Stimulated activated CD4-positive, alpha-beta T cell treated with anti-CD3 and anti-CD28 coated beads, TNF-alpha, amount 100 ng/mL, for 48 hours (primary cell): ENCODE measurements at regions not wholly inside any gene's neighbourhood (a gene's known extent, or its start where the extent isn't known, plus 50 kb on each side); places are given as distances from the start of the nearest gene placed in this dataset.
"Not testable (repeated sequence)": the region's sequence is repeated elsewhere in the genome, so short reads cannot be mapped to it uniquely, and the experiment has no call there.

Source experiments
- DNase-seq, 3 donors: peaks; one replicate each; pipeline ENCODE4 v3.0.0-alpha.2; 2020; ENCODE audit warnings: low read depth in 3 of 3

DNA sequence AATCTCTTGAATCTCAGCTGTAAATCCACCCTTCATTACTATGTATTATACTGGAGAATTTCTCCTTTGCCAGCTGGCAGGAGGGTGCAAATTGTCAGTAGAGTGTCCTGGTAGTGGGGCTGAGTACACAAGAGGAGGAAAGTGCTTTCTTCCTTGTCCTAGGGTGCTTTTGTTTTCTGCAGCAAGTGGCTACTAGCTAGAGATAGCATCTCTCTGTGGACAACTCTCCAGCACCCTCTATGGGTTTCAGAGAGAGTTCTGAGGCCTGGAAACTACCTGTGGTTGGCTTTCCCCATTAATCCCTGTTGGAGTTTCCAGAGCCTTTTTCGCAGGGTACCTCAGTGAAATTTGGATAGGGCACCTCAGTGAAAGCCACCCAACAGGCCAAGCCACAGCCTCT is 422.5 kb upstream of the RGS17 start:
- no peak for DNase-seq

DNA sequence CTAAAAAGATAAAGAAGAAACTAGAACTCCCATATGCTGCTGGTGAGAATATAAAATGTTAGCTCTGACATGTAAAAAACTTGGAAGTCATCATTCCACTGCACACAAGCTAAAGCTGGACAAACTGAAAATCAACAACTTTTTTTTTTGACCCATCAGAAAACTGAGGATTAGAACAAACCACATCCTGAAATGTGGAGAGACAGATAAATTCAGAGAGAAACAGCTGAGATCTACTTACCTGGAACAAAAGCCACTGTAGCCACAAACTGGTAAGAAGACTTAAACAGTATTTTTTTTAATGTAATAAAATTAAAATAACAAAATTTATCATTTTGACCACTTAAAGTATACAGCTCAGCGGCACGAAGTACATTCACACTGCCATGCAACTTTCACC is 408.5 kb upstream of the RGS17 start:
- DNase-seq, result no peak

DNA sequence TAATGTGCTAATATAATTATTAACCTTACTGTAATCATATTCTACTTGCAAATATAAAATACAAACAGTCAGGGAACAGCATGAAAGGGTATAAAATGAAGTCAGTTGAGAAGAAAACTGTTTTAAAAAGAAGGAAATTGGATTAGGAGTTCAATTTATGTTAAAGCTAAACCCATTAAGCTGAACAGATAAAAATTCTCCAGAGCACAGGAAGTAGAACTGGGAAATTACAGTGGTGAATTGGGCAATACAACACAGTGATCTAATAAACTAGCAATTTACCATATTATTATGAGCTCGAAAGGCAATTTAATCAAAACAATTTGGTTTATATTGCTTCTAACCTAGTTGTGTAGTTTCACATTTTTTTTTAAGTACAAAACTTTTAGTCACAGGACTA is 407.4 kb upstream of the RGS17 start:
- no peak for DNase-seq

DNA sequence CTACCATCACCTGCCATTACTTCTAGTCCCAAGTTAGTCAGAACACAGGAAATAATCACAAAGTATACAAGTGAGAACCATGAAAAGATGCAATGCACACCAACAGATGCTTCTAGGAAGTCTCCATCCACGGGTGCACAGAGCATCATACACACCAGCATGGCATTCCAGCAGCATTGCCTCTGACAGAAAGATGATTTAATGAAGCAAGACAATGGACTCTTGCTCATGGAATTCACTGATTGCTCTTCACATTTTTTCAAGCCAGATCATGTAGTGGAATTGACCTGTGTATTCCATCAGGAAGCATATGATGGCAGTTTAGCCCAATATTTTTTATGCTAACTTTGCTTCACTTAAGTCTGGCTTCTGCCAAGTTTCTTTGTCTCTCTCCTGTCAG is 406.3 kb upstream of the RGS17 start:
- no peak for DNase-seq

DNA sequence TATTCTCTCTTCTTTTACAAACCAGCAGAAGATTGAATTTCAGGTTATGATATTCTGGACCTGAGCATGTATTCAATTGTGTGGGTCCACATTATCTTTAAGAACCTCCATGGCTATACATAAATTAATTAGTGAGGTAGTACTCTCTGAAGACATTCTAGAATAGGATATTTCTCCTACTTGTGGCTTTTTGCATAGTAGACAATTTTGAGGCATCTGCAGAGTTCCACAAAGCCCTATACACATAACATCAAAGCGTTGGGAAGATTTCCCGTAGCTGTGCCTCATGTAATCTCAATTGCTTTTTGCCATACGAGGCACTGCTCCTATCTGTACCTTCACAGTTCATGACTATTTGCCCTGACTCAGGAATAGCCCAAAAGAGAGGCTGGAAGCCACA is 395.4 kb upstream of the RGS17 start:
- no peak for DNase-seq

DNA sequence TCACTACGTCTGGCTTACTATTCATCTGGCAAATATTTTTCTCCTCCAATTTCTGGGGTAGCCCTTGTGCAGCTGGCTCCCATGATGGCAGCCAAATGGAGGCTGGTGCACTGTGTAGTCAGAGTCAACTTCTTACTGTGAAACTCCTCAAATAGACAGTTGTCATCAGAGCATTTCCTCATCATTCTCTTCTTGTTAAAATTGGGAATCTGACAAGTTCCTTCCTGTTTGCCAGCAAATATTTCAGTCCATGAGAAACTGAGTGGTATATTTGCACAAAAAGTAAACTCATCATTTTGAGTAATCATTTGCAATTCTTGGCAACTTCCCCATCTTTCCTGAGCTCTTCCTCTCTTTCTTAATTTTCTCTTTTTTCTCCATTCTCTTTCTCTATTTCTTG is 394.9 kb upstream of the RGS17 start:
- DNase-seq, result no peak

DNA sequence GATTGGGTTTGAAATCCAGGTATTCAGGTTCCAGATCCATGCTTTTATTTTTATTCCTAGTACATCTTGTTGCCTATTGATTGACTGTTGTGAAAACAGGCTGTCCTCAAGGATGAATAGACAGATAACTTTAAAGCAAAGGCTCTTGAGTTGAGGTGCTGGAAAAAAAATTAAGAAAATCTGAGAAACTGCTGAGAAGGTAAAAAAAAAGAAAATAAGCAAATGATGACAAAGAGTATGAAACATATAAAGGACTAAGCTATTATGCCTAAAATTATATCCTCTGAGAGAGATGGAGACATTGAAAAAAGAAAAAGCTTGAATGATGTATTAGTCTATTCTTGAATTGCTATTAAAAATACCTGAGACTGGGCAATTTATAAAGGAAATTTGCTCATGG is 392.3 kb upstream of the RGS17 start:
- no peak for DNase-seq

DNA sequence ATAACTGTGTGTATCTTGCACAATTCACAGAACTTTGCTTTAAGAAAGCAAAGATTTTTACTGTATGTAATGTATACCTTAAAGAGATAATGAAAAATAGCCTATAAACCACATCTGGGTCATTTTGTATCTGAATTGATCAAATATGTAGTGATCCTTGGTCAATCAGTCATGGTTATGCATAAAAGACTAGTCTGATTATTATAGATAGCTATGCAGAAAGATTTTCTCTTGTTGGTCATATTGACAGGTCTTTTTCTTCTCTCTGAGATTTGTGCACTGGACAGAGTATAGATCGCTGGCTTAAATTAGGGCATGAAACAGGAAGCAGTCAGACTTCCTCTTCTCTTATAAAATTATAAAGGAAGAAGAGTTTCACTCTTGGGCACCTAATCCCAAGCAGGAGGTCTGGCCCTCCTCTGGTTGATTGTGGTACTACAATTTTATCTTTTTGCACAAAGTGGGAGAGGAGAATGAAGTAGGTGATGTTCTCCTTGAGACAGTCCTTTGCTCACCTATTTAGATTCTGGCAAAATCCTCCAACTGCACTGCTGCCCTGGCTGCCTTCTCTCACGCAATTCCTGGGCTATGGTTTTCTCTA is 380.9 kb upstream of the RGS17 start:
- DNase-seq, result no peak

DNA sequence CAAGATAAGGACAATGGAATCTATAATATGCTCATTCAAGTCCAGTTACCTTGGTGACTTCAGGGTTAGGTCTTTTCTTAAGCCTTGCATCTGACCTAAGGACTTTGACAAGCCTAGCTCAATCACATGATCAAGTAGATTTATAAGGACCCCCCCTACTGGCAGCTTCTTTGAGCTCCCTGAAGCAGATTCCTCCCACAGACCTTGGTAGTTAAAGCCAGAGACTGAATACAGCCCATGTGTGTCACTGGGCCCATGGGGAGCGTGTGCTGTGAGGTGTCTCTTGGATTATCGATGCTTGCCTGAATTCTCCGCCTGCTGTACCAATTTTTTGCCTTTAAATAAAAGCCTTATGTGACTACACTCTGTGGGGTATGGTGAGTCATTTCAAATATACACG is 372.7 kb upstream of the RGS17 start:
- no peak for DNase-seq

DNA sequence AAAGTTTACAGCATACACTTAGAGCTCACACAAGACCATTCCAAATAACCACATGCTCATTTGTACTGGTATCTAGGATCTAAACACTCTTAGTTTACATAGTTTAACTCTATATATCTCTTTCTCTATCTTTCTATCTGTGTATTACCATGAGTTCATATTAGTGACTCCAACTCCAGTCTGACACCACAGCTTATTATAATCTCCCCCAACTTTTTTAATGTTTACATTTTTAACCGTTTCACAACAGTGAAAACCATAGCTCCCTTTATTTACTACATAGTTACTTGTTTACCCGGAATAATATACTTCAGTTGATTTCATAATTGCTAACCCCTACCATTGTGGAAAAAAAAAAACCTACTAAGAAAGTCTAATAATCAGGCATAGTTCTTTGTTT is 362.4 kb upstream of the RGS17 start:
- no peak for DNase-seq

DNA sequence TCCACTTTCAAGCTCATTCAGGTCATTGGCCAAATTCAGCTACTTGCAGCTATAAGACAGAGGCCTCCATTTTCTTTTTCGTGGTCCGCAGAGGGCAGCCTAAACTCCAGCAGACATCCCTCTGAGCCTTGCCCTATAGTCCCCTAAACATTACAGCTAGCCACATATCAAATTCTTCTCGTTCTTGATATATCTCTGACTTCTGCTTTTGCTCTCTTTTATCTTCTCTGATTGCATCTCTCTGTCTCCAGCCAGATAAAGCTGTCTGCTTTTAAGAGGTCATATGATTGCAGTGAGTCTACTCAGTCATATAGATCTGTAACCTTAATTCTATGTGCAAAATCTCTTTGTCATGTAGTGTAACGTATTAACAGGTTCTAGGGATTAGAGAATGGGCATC is 358.4 kb upstream of the RGS17 start:
- DNase-seq, result no peak

DNA sequence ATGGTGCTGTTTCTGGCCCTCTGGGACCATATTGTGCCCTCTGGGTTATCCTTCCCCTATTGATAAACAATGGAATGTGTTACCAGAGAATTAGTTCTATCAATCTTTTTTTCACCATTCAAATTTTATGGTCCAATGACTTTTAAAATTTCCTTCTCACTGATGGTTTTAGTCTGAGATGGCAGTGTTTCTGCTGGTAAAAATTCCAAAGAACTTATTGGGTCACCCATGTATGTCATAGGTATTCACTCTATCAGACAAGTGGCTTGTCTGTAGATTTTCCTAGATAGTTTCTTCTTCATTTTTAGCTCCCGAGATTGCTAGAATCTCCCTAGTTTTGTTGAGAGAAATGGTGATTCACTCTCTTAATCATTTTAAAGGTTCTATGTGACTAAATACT is 357.2 kb upstream of the RGS17 start:
- DNase-seq, result no peak

DNA sequence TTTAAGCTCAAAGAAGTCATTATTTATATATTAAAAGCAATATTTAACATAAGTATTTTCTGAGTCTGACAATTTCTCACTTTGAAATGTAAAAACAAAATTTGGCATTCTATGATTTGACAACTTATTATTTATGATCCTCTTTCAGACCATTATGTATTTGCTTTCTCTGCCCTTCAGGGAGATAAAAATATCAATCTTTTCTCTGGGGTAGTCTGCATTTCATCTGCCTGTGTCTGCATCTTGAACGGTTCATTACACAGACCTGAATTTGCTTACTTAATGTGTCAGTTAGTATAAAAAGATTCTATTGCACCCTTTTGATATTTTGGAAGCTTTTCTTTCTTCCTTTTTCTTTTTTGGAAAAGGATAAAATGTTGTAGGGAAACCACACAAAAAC is 354.0 kb upstream of the RGS17 start:
- no peak for DNase-seq

DNA sequence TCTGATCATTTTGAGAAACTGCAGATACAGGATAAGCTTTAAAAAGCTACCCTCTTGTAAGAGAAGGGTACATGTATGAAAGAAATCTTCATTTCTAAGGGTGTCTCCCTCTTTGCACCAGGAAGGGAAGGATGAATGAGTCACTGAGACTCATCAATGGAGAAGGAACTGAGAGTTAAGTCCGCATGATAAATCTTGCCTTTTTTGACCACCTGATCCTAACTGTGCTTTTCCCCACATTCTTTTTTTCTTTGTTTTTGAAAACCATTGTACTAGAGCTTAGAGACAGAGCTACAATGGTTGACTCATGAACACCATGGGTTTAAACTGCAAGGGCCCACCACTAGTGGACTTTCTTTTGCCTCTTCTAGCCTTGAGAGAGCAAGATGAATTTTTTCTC is 353.0 kb upstream of the RGS17 start:
- no peak for DNase-seq

DNA sequence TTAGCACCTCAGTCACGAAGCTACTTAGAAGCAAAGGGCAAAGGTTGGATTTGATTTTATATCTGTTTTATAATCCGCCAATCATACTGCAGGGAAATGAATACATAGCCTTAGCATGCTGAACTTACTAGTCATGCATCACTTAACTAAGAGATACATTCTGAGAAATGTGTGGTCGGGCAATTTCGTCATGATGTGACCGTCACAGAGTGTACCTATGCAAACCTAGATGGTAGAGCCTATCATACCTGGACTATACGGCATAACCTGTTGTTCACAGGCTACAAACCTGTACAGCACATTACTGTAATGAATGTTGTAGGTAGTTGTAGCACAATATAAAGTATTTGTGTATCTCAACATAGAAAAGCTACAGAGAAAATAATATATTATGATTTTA is 345.2 kb upstream of the RGS17 start:
- DNase-seq, result no peak

DNA sequence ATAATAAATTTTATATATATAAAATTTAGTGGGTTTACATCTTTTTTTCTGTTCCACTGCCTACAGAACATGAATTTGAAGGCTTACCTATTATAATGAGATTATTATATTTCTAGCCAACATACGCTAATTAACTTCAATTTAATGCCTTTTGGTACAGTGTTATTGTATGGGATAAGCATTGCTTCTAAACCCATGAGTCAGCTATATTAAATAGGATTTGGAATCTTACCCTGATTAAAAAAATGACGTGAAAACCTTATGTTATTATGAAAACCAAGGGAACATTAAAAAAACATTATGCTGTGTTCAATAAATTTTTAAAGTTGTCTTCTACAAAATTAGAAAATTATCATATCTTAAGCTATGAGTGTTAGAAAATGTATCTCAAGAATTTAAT is 334.0 kb upstream of the RGS17 start:
- DNase-seq, result no peak

DNA sequence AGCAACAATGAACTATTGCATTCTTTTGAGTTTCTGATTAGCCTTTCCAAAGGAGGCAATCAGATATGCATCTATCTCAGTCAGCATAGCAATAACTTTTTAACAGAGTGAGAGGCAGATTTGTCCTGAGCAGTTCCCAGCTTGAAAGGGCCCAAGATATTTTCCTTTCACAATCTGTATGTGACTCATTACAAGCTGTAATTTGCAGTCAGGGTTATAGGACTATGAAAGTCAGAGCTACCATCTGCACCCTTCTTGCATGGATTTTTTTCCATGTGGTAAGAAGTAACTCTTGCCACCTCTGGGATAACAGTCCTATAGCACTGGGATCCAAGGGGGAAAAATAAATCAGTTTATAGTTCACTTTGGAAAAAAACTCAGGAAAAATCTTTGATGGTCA is 318.2 kb upstream of the RGS17 start:
- DNase-seq, result no peak

DNA sequence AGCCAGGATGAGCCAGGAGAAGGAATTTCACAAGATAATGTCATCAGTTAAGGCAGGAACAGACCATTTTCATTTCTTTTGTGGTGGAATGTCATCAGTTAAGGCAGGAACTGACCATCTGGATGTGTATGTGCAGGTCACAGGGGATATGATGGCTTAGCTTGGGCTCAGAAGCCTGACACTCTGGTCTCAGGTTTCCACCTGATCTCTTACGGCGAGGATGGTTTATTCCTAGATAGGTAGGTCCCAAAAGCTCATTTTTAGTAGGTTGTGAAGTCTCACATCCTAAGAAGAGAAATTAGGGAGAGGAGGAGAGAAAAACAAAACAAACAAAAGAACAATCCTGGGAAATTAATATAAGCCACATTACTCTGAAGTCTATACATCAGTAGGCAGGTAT is 311.7 kb upstream of the RGS17 start:
- DNase-seq, result not testable (repeated sequence)

DNA sequence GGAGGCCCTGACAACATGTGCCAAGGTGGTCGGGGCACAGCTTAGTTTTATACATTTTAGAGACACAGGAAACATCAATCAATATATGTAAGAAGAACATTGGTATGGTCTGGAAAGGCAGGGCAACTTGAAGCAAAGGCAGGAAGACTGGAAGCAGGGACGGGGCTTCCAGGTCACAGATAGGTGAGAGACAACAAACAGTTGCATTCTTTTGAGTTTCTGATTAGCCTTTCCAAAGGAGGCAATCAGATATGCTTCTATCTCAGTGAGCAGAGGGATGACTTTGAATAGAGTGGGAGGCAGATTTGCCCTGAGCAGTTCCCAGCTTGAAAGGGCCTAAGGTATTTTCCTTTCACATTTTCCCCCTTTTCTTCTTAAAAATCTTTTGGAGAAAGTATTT is 311.0 kb upstream of the RGS17 start:
- DNase-seq, result no peak

DNA sequence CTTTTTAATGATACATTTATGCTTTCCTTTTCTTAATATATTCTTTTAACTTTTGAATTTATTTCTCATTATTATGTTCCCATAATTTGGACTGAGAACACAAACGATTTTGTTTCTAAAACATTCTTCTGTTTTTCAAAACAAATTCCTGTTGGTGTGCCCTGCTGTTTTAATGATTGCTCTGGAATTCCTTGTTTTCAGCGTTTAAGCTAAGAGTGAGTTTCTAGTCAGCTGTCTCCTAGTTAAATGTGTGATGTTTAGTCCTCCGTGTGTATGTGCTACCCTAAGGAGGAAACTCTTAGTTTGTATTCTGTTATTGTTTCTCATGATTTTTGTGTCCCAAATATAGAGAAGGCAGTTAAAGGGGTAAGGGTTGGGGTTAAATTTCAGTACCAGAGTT is 306.1 kb upstream of the RGS17 start:
- DNase-seq, result no peak

DNA sequence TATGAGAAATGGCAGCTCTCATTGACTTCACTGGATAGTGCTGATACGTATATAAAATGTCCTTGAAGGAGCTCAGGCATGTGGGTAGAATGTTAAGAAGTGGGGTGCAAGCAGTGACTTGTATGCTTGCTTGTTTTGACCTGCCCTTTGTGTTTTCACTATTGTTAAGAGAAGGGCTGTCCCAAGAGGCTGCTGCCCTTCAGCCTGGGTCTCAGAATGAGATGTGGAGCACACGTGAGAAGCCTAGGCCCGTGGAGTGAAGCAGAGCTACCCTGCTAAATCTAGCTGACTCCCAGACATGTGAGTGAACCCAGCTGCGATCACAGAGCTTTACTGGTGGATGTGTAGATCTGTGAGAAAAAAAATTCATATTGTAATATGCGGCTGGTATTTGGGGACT is 305.3 kb upstream of the RGS17 start:
- DNase-seq, result no peak

DNA sequence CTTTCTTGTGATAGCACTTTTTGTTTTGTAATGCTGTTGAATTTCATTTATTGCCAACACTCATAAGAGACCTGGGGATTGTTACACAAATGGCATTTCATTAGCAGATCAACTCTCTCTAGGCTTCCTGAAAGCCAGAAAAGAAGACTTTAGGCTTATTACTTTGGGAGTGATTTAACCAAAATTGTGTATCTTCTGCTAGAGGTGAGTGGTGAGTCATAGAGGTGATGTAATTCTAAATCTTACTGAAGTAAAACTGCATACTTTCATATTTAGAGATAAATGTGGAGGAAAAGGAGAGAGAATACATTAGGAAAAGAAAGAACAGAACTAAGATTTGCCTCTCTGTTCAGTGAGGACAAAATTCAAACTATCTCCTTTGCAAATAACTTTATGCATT is 304.7 kb upstream of the RGS17 start:
- no peak for DNase-seq

DNA sequence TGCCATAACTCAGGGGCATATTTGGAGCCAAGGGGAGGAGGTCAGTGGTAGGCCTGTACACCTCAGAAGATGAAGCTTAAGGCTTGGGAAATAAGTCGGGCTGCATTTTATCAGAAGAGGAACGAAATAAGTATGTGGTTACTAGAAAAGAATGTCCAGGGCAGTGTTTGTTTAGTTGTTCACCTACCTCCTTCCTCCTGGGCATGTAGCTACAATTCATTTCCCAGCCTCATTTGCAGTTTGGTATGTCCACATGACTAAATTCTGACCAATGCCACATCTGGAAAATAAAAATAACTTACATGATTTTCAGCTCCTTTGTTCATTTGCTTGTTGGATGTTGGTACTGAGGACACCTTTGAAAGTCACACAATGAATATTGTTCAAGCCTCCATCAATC is 294.5 kb upstream of the RGS17 start:
- no peak for DNase-seq

DNA sequence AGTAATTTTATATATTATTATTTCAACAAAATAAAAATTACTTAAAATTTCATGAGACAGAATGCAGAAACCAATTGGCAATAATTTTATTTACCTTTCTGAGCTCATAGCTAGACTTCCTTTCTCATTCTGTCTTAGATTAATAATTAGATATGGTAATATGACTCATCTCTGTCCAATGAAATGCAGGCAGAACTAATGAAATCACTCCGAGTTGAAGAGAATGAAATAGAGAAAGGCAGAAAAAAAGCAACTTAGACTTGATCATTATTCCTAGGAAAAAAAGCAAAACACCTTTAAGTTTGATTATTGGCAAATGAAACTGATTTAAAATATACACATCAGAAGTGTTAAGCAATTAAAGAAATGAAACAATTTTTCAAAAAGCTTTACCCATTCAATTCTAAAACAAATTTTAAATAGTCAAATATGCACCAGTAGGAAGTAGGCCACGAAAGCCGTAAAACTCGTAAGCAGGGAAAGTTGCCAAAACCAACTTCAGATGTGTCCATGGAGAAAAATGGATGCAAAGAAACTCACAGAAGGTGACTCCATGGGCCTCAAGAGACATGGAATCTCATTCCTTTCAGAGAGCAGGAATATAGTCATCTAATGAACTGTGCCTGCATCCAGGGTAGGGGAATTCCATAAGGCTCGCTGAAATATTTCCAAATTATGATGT is 293.8 kb upstream of the RGS17 start:
- DNase-seq, result no peak
